Gastrocnemius medialis (tissue), 4 donors: ENCODE measurements at regions not wholly inside any gene's neighbourhood (a gene's known extent, or its start where the extent isn't known, plus 50 kb on each side); places are given as distances from the start of the nearest gene placed in this dataset.

Experiments used
- CTCF ChIP-seq, 5 experiments: fragments of 450-650 bp in 3 of 5; fragments of 200-600 bp in 2 of 5; sonication (generic) in 2 of 5; IDR thresholded peaks in 4 of 5; conservative IDR thresholded peaks in 1 of 5; 1 replicate in 4 of 5; 2 replicates in 1 of 5; pipeline ENCODE4 v1.5.1; 2016 to 2019; ENCODE audit warnings: antibody characterized with exemption in 5 of 5, mild to moderate bottlenecking in 3 of 5, moderate library complexity in 3 of 5
- POLR2A ChIP-seq, 2 donors: fragments of 450-650 bp; IDR thresholded peaks; one replicate each; pipeline ENCODE4 v1.6.1; 2017; ENCODE audit warnings: antibody characterized with exemption in 2 of 2, mild to moderate bottlenecking in 2 of 2, moderate library complexity in 2 of 2

- TF ChIP-seq CTCF (IDR thresholded peaks at IDR 0.05 in 4 of 5, conservative IDR thresholded peaks at IDR 0.05 in 1 of 5) (no peak), POLR2A (IDR thresholded peaks at IDR 0.05) (no peak)
Measured at GRCh38 chr2:104769096-104769495, 84.8 kb upstream of the POU3F3 start.
